ENCODE measurements at regions not wholly inside any gene's neighbourhood (a gene's known extent, or its start where the extent isn't known, plus 50 kb on each side); places are given as distances from the start of the nearest gene placed in this dataset.

- TF ChIP-seq NFIC (IDR thresholded peaks at IDR 0.05): peak; percentile 50; the same call in 1 of the 2 replicates
- no peak for TF ChIP-seq MAX (IDR thresholded peaks at IDR 0.05)
Observed at GRCh38 chr10:78713659-78714058, 355.1 kb upstream of the ZMIZ1 start.

- no peak for TF ChIP-seq TEAD4 (IDR thresholded peaks at IDR 0.05)
- no peak for TF ChIP-seq NFIC (IDR thresholded peaks at IDR 0.05)
- TF ChIP-seq EGR1 (IDR thresholded peaks at IDR 0.05): no peak
- TF ChIP-seq TCF12 (IDR thresholded peaks at IDR 0.05; ENCODE audit: low read depth): no peak
- no peak for TF ChIP-seq REST (IDR thresholded peaks at IDR 0.05; ENCODE audit: low read depth)
- no peak for TF ChIP-seq FOXM1 (IDR thresholded peaks at IDR 0.05; ENCODE audit: borderline replicate concordance, low read depth)
- no peak for TF ChIP-seq YY1 (IDR thresholded peaks at IDR 0.05; ENCODE audit: low read depth)
- no peak for TF ChIP-seq CEBPB (IDR thresholded peaks at IDR 0.05)
- no peak for TF ChIP-seq RAD21 (IDR thresholded peaks at IDR 0.05; ENCODE audit: low read depth)
- TF ChIP-seq CREB1 (IDR thresholded peaks at IDR 0.05; ENCODE audit: low read depth): no peak
- TF ChIP-seq MAX (IDR thresholded peaks at IDR 0.05): no peak
- no peak for TF ChIP-seq USF1 (IDR thresholded peaks at IDR 0.05)
- no peak for TF ChIP-seq TAF1 (IDR thresholded peaks at IDR 0.05; ENCODE audit: low read depth)
- no peak for TF ChIP-seq ZBTB7A (IDR thresholded peaks at IDR 0.05; ENCODE audit: low read depth)
- TF ChIP-seq EP300 (IDR thresholded peaks at IDR 0.05; ENCODE audit: borderline replicate concordance): no peak
Observed at GRCh38 chr10:78714225-78714624, 354.5 kb upstream of the ZMIZ1 start.

- TF ChIP-seq YY1 (IDR thresholded peaks at IDR 0.05; ENCODE audit: low read depth): no peak
- no peak for TF ChIP-seq EP300 (IDR thresholded peaks at IDR 0.05; ENCODE audit: borderline replicate concordance)
- TF ChIP-seq CREB1 (IDR thresholded peaks at IDR 0.05; ENCODE audit: low read depth): no peak
- TF ChIP-seq TCF12 (IDR thresholded peaks at IDR 0.05; ENCODE audit: low read depth): no peak
- TF ChIP-seq EGR1 (IDR thresholded peaks at IDR 0.05): no peak
- no peak for TF ChIP-seq NFIC (IDR thresholded peaks at IDR 0.05)
- TF ChIP-seq TAF1 (IDR thresholded peaks at IDR 0.05; ENCODE audit: low read depth): no peak
Observed at GRCh38 chr10:78715435-78715834, 353.3 kb upstream of the ZMIZ1 start.

- TF ChIP-seq TCF12 (IDR thresholded peaks at IDR 0.05; ENCODE audit: low read depth): no peak
- TF ChIP-seq YY1 (IDR thresholded peaks at IDR 0.05; ENCODE audit: low read depth): no peak
- TF ChIP-seq CEBPB (IDR thresholded peaks at IDR 0.05): no peak
- no peak for TF ChIP-seq RAD21 (IDR thresholded peaks at IDR 0.05; ENCODE audit: low read depth)
- no peak for TF ChIP-seq TAF1 (IDR thresholded peaks at IDR 0.05; ENCODE audit: low read depth)
- TF ChIP-seq FOXM1 (IDR thresholded peaks at IDR 0.05; ENCODE audit: borderline replicate concordance, low read depth): no peak
- no peak for TF ChIP-seq CREB1 (IDR thresholded peaks at IDR 0.05; ENCODE audit: low read depth)
- no peak for TF ChIP-seq REST (IDR thresholded peaks at IDR 0.05; ENCODE audit: low read depth)
- no peak for TF ChIP-seq EP300 (IDR thresholded peaks at IDR 0.05; ENCODE audit: borderline replicate concordance)
- TF ChIP-seq NFIC (IDR thresholded peaks at IDR 0.05): no peak
- no peak for TF ChIP-seq EGR1 (IDR thresholded peaks at IDR 0.05)
- no peak for TF ChIP-seq ZBTB7A (IDR thresholded peaks at IDR 0.05; ENCODE audit: low read depth)
- TF ChIP-seq USF1 (IDR thresholded peaks at IDR 0.05): no peak
- TF ChIP-seq TEAD4 (IDR thresholded peaks at IDR 0.05): no peak
- no peak for TF ChIP-seq MAX (IDR thresholded peaks at IDR 0.05)
Observed at GRCh38 chr10:78716043-78716660, 352.6 kb upstream of the ZMIZ1 start.

GRCh38 chr10:78717200-78717599, 351.6 kb upstream of the ZMIZ1 start:
- no peak for TF ChIP-seq ZBTB7A (IDR thresholded peaks at IDR 0.05; ENCODE audit: low read depth)
- no peak for TF ChIP-seq FOXM1 (IDR thresholded peaks at IDR 0.05; ENCODE audit: borderline replicate concordance, low read depth)
- TF ChIP-seq TEAD4 (IDR thresholded peaks at IDR 0.05): no peak
- no peak for TF ChIP-seq EP300 (IDR thresholded peaks at IDR 0.05; ENCODE audit: borderline replicate concordance)
- TF ChIP-seq USF1 (IDR thresholded peaks at IDR 0.05): no peak
- no peak for TF ChIP-seq NFIC (IDR thresholded peaks at IDR 0.05)
- TF ChIP-seq EGR1 (IDR thresholded peaks at IDR 0.05): no peak
- TF ChIP-seq TAF1 (IDR thresholded peaks at IDR 0.05; ENCODE audit: low read depth): no peak
- no peak for TF ChIP-seq CREB1 (IDR thresholded peaks at IDR 0.05; ENCODE audit: low read depth)
- TF ChIP-seq MAX (IDR thresholded peaks at IDR 0.05): no peak
- no peak for TF ChIP-seq RAD21 (IDR thresholded peaks at IDR 0.05; ENCODE audit: low read depth)
- no peak for TF ChIP-seq TCF12 (IDR thresholded peaks at IDR 0.05; ENCODE audit: low read depth)
- no peak for TF ChIP-seq CEBPB (IDR thresholded peaks at IDR 0.05)
- TF ChIP-seq REST (IDR thresholded peaks at IDR 0.05; ENCODE audit: low read depth): no peak
- TF ChIP-seq YY1 (IDR thresholded peaks at IDR 0.05; ENCODE audit: low read depth): no peak

Data from Ishikawa (cell line).